ENCODE measurements at regions not wholly inside any gene's neighbourhood (a gene's known extent, or its start where the extent isn't known, plus 50 kb on each side); places are given as distances from the start of the nearest gene placed in this dataset.

GRCh38 chr14:38794677-38795076 is 308.4 kb downstream of the SEC23A start:
- H3K9me3 ChIP-seq: no peaks in the 10 kb centered on the region
- no peak overlapping the region for H3K27ac ChIP-seq
- no peaks in the 10 kb centered on the region for H3K4me1 ChIP-seq
- ATAC-seq: no peak
- no peak for TF ChIP-seq CTCF (IDR thresholded peaks at IDR 0.05)
- no peak for TF ChIP-seq EP300 (IDR thresholded peaks at IDR 0.05)
- TF ChIP-seq POLR2AphosphoS5 (IDR thresholded peaks at IDR 0.05): no peak
- TF ChIP-seq POLR2A (IDR thresholded peaks at IDR 0.05): no peak
- H3K36me3 ChIP-seq: no peaks in the 10 kb centered on the region
- no peak overlapping the region for H3K4me3 ChIP-seq
- no peaks in the 10 kb centered on the region for H3K27me3 ChIP-seq

GRCh38 chr14:38791862-38792261 is 311.2 kb downstream of the SEC23A start:
- H3K9me3 ChIP-seq: no peaks in the 10 kb centered on the region
- H3K27ac ChIP-seq: no peak overlapping the region
- no peaks in the 10 kb centered on the region for H3K36me3 ChIP-seq
- WGBS, 2 donors (ENCODE audit: low coverage in 1 of 2): 83 to 96% methylated on average over 3 of the region's 3 CpGs
- no peak for ATAC-seq
- H3K27me3 ChIP-seq: no peaks in the 10 kb centered on the region
- TF ChIP-seq POLR2AphosphoS5 (IDR thresholded peaks at IDR 0.05) (no peak), EP300 (IDR thresholded peaks at IDR 0.05) (no peak), POLR2A (IDR thresholded peaks at IDR 0.05) (no peak), CTCF (IDR thresholded peaks at IDR 0.05) (no peak)
- no peaks in the 10 kb centered on the region for H3K4me1 ChIP-seq
- H3K4me3 ChIP-seq: no peak overlapping the region

- H3K4me1 ChIP-seq: no peaks in the 10 kb centered on the region
- WGBS, 2 donors (ENCODE audit: low coverage in 1 of 2): 47 to 54% methylated on average over 3 of the region's 3 CpGs
- no peaks in the 10 kb centered on the region for H3K9me3 ChIP-seq
- H3K36me3 ChIP-seq: no peaks in the 10 kb centered on the region
- no peaks in the 10 kb centered on the region for H3K27me3 ChIP-seq
- no peak for TF ChIP-seq EP300 (IDR thresholded peaks at IDR 0.05)
- no peak for TF ChIP-seq CTCF (IDR thresholded peaks at IDR 0.05)
- no peak for TF ChIP-seq POLR2AphosphoS5 (IDR thresholded peaks at IDR 0.05)
- TF ChIP-seq POLR2A (IDR thresholded peaks at IDR 0.05): no peak
- ATAC-seq: no peak
- no peak overlapping the region for H3K27ac ChIP-seq
- H3K4me3 ChIP-seq: no peak overlapping the region
Measured at GRCh38 chr14:38790916-38791315, 312.1 kb downstream of the SEC23A start.

- Histone ChIP-seq H3K36me3 (no peaks in the 10 kb centered on the region), H3K27ac (no peak overlapping the region), H3K4me1 (no peaks in the 10 kb centered on the region), H3K4me3 (no peak overlapping the region), H3K27me3 (no peaks in the 10 kb centered on the region), H3K9me3 (no peaks in the 10 kb centered on the region)
- WGBS, 2 donors (ENCODE audit: low coverage in 1 of 2): 76 to 93% methylated on average over 7 of the region's 8 CpGs
- TF ChIP-seq EP300 (IDR thresholded peaks at IDR 0.05) (no peak), POLR2AphosphoS5 (IDR thresholded peaks at IDR 0.05) (no peak), CTCF (IDR thresholded peaks at IDR 0.05) (no peak), POLR2A (IDR thresholded peaks at IDR 0.05) (no peak)
- no peak for ATAC-seq
Measured at GRCh38 chr14:38789805-38790204, 313.2 kb downstream of the SEC23A start.

- Histone ChIP-seq H3K27ac (no peak overlapping the region), H3K27me3 (no peaks in the 10 kb centered on the region), H3K4me1 (no peaks in the 10 kb centered on the region), H3K9me3 (no peaks in the 10 kb centered on the region), H3K4me3 (no peak overlapping the region), H3K36me3 (no peaks in the 10 kb centered on the region)
- TF ChIP-seq EP300 (IDR thresholded peaks at IDR 0.05) (no peak), POLR2AphosphoS5 (IDR thresholded peaks at IDR 0.05) (no peak), POLR2A (IDR thresholded peaks at IDR 0.05) (no peak), CTCF (IDR thresholded peaks at IDR 0.05) (no peak)
- no peak for ATAC-seq
- WGBS, 2 donors (ENCODE audit: low coverage in 1 of 2): 88% methylated on average over 4 of the region's 4 CpGs
Measured at GRCh38 chr14:38788060-38788459, 315.0 kb downstream of the SEC23A start.

All from gastroesophageal sphincter (tissue), 4 donors.